Heart left ventricle (tissue), 13 donors: ENCODE measurements at regions not wholly inside any gene's neighbourhood (a gene's known extent, or its start where the extent isn't known, plus 50 kb on each side); places are given as distances from the start of the nearest gene placed in this dataset.

ENCODE experiments used
- CTCF ChIP-seq, 12 donors: fragments of 200-600 bp; sonication (generic) in 4 of 12; IDR thresholded peaks; one replicate each; pipeline versions ENCODE4 v1.5.0 to v1.8.0; 2018 to 2022; ENCODE audit warnings: antibody characterized with exemption in 12 of 12, mild to moderate bottlenecking in 5 of 12
- POLR2A ChIP-seq, 2 donors: fragments of 450-650 bp; IDR thresholded peaks; one replicate each; pipeline ENCODE4 v1.6.1; 2017; ENCODE audit warnings: antibody characterized with exemption in 2 of 2, mild to moderate bottlenecking in 2 of 2, moderate library complexity in 2 of 2
- donor health status: ischemic (EF 13 %, LVEDD 7.1; RV severe dilation, severe dysfunction).
- donor health status: DM: no; HTN: yes; CAD: no.
- donor health status: DM: no; HTN: no; CAD: no.
- donor health status: ischemic (EF 25% LVEDD 6.9; RV normal size, moderate dysfunction).
- donor health status: ischemic (EF 25% LVEDD 5.7; RV mildly dilated, moderate dysfunction).
- donor health status: ischemic (EF 35%, LVEDD 5.7; RV mildly dilated, moderate dysfunction).
- donor health status: nonischemic (EF 11% LVEDD 7.7; RV severe dilation, severe dysfunction).
- donor health status: DM: yes; HTN: yes; CAD: no.
- donor health status: PGD.
- donor health status: ischemic (EF 29% LVEDD 5.4; RV normal size, mild dysfunction).
- donor health status: nonischemic (EF 23%, LVEDD 6.1; RV moderate dilation, normal function).

- TF ChIP-seq CTCF (IDR thresholded peaks at IDR 0.05) = no peak
- no peak for TF ChIP-seq POLR2A (IDR thresholded peaks at IDR 0.05)
Observed at GRCh38 chr21:33123374-33124123, 53.6 kb downstream of the OLIG1 start.
